K562 (cell line): ENCODE measurements at regions not wholly inside any gene's neighbourhood (a gene's known extent, or its start where the extent isn't known, plus 50 kb on each side); places are given as distances from the start of the nearest gene placed in this dataset.

ENCODE experiments used
- BACH1 ChIP-seq: fragments of 200-800 bp; sonication (Bioruptor generic); IDR thresholded peaks from 2 replicates; pipeline ENCODE4 v1.6.1; 2016; ENCODE audit warnings: missing genetic modification characterization, missing compliant biosample characterization
- CBX2 ChIP-seq: fragments of 200-600 bp; sonication (generic); IDR thresholded peaks from one replicate; pipeline ENCODE4 v1.6.1; 2012; ENCODE audit warnings: mild to moderate bottlenecking, low read length, inconsistent platforms; ENCODE audit not compliant: insufficient read depth, poor library complexity, severe bottlenecking
- DMBX1 ChIP-seq: fragments of 250-450 bp; sonication (Bioruptor Pico); IDR thresholded peaks from 2 replicates; pipeline ENCODE4 v1.8.0; 2022; ENCODE audit warnings: inconsistent platforms, mild to moderate bottlenecking, moderate library complexity, borderline replicate concordance
- HMG20A ChIP-seq: fragments of 450-650 bp; formaldehyde crosslinking; conservative IDR thresholded peaks from 2 replicates; pipeline ENCODE4 v1.4.0; 2020; ENCODE audit warnings: mild to moderate bottlenecking, mixed read lengths
- KLF10 ChIP-seq: fragments of 250-450 bp; sonication (Bioruptor Pico); IDR thresholded peaks from 2 replicates; pipeline ENCODE4 v1.6.1; 2021; ENCODE audit warnings: matching md5 sums
- SMARCA5 ChIP-seq: fragments of 450-650 bp; IDR thresholded peaks from 2 replicates; pipeline ENCODE4 v1.6.1; 2016
- SRSF9 ChIP-seq: fragments of 200-400 bp; formaldehyde crosslinking; IDR thresholded peaks from 2 replicates; pipeline ENCODE4 v1.6.1; 2017; ENCODE audit warnings: low read depth, low read length, borderline replicate concordance
- ZNF140 ChIP-seq: fragments of 250-450 bp; sonication (Bioruptor Pico); IDR thresholded peaks from 2 replicates; pipeline ENCODE4 v1.8.0; 2021; ENCODE audit warnings: moderate library complexity, mild to moderate bottlenecking, inconsistent platforms
- ZNF165 ChIP-seq: fragments of 250-450 bp; sonication (Bioruptor Pico); IDR thresholded peaks from 2 replicates; pipeline ENCODE4 v1.4.0; 2020; ENCODE audit warnings: borderline replicate concordance
- ZNF224 ChIP-seq: sonication (generic); formaldehyde crosslinking; IDR thresholded peaks from 2 replicates; pipeline ENCODE4 v1.8.0; 2022; ENCODE audit warnings: mild to moderate bottlenecking, missing genetic modification reagents
- ZNF282 ChIP-seq: sonication (generic); formaldehyde crosslinking; IDR thresholded peaks from 2 replicates; pipeline ENCODE4 v1.8.1; 2023; ENCODE audit warnings: missing genetic modification reagents
- ZNF764 ChIP-seq: fragments of 250-450 bp; sonication (Bioruptor Pico); IDR thresholded peaks from 2 replicates; pipeline ENCODE4 v1.4.0; 2020; ENCODE audit warnings: low read depth, mild to moderate bottlenecking, moderate library complexity
- TF ChIP-seq, protein P1 (sequence below): fragments of 250-450 bp; sonication (Bioruptor Pico); IDR thresholded peaks from 2 replicates; pipeline ENCODE4 v1.5.0; 2021; ENCODE audit warnings: mild to moderate bottlenecking, borderline replicate concordance
- TF ChIP-seq, protein P2 (sequence below): fragments of 450-650 bp; formaldehyde crosslinking; IDR thresholded peaks from 2 replicates; pipeline ENCODE4 v1.4.0; 2022; ENCODE audit warnings: missing genetic modification characterization
- TF ChIP-seq, protein P3 (sequence below): fragments of 250-450 bp; sonication (Bioruptor Pico); IDR thresholded peaks from 2 replicates; pipeline ENCODE4 v1.4.0; 2020; ENCODE audit warnings: mild to moderate bottlenecking, moderate library complexity

DNA sequence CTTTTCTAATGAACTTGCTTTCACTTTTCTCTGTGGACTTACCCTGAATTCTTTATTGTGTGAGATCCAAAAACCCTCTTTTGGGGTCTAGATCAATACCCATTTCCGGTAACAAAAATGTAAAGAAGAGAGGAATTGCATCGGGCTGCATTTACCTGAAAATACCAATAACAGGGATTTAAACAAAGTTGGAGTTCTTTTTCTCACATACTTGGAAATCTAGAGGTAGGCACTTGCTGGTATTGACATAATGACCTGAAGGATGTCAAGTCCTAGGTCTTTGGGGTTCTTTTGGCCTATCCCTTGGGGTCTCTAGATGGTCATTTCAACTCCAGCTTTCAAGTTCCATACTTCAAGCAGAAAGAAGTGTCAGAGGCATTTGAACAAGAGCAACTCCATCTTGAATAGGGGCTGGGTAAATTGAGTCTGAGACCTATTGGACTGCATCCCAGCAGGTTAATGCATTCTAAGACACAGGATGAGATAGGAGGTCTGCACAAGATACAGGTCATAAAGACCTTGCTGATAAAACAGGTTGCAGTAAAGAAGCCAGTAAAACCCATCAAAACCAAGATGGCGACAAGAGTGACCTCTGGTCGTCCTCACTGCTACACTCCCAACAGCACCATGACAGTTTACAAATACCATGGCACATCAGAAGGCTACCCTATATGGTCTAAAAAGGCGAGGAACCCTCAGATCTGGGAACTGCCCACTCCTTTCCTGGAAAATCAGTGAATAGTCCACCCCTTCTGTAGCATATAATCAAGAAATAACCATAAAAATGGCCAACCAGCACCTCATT lies 50.8 kb upstream of the ZNF280D start (continued):
- TF ChIP-seq, protein P1, sequence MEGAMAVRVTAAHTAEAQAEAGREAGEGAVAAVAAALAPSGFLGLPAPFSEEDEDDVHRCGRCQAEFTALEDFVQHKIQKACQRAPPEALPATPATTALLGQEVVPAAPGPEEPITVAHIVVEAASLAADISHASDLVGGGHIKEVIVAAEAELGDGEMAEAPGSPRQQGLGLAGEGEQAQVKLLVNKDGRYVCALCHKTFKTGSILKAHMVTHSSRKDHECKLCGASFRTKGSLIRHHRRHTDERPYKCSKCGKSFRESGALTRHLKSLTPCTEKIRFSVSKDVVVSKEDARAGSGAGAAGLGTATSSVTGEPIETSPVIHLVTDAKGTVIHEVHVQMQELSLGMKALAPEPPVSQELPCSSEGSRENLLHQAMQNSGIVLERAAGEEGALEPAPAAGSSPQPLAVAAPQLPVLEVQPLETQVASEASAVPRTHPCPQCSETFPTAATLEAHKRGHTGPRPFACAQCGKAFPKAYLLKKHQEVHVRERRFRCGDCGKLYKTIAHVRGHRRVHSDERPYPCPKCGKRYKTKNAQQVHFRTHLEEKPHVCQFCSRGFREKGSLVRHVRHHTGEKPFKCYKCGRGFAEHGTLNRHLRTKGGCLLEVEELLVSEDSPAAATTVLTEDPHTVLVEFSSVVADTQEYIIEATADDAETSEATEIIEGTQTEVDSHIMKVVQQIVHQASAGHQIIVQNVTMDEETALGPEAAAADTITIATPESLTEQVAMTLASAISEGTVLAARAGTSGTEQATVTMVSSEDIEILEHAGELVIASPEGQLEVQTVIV (CRISPR knock-in tag): peak; percentile 64; the same call in 1 of the 2 replicates
- TF ChIP-seq BACH1: peak; percentile 97
- no peak for TF ChIP-seq ZNF282 (CRISPR knock-in tag)
- TF ChIP-seq ZNF224: no peak
- TF ChIP-seq HMG20A (CRISPR knock-in tag): peak; percentile 93
- TF ChIP-seq SRSF9: no peak
- TF ChIP-seq SMARCA5: no peak
- peak; percentile 100 for TF ChIP-seq DMBX1
- TF ChIP-seq CBX2: no peak
- TF ChIP-seq KLF10 (CRISPR knock-in tag): peak; percentile 90
- TF ChIP-seq ZNF140: peak; percentile 93
- TF ChIP-seq ZNF764 (CRISPR knock-in tag): peak; percentile 78
- TF ChIP-seq, protein P2, sequence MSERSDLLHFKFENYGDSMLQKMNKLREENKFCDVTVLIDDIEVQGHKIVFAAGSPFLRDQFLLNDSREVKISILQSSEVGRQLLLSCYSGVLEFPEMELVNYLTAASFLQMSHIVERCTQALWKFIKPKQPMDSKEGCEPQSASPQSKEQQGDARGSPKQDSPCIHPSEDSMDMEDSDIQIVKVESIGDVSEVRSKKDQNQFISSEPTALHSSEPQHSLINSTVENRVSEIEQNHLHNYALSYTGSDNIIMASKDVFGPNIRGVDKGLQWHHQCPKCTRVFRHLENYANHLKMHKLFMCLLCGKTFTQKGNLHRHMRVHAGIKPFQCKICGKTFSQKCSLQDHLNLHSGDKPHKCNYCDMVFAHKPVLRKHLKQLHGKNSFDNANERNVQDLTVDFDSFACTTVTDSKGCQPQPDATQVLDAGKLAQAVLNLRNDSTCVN: peak; percentile 98
- TF ChIP-seq ZNF165 (CRISPR knock-in tag): peak; percentile 95; the same call in 1 of the 2 replicates
- TF ChIP-seq, protein P3, sequence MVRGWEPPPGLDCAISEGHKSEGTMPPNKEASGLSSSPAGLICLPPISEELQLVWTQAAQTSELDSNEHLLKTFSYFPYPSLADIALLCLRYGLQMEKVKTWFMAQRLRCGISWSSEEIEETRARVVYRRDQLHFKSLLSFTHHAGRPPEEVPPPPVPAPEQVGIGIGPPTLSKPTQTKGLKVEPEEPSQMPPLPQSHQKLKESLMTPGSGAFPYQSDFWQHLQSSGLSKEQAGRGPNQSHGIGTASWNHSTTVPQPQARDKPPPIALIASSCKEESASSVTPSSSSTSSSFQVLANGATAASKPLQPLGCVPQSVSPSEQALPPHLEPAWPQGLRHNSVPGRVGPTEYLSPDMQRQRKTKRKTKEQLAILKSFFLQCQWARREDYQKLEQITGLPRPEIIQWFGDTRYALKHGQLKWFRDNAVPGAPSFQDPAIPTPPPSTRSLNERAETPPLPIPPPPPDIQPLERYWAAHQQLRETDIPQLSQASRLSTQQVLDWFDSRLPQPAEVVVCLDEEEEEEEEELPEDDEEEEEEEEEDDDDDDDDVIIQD: peak; percentile 86; the same call in 1 of the 2 replicates
